ENCODE measurements at regions not wholly inside any gene's neighbourhood (a gene's known extent, or its start where the extent isn't known, plus 50 kb on each side); places are given as distances from the start of the nearest gene placed in this dataset.

DNA sequence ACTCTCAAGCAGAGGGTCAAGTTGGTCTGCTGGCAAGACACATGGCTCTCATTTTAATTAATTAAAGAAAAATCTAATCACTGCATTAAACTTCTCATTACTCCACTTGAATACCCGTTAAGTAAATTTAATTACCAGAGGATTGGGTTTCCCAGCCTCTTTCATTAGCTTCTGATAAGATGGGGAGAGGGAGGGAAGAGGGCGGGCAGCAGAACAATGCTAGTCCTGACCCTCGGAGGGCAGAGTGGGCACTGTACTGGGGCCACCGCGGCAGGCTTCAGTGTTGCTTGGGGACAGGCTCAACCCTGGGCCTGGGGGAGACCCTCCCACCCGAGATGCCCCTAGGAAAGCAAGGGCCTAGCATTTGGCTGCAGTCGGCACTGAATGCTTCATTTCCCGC is 55.6 kb upstream of the LINGO1 start:
- TF ChIP-seq TAF1 (IDR thresholded peaks at IDR 0.05; ENCODE audit: low read depth) (no peak), POLR2AphosphoS5 (IDR thresholded peaks at IDR 0.05) (no peak), EZH2 (IDR thresholded peaks at IDR 0.05; ENCODE audit: borderline replicate concordance, insufficient read depth, low read length, poor library complexity, severe bottlenecking) (no peak)
- TF ChIP-seq, protein P1, sequence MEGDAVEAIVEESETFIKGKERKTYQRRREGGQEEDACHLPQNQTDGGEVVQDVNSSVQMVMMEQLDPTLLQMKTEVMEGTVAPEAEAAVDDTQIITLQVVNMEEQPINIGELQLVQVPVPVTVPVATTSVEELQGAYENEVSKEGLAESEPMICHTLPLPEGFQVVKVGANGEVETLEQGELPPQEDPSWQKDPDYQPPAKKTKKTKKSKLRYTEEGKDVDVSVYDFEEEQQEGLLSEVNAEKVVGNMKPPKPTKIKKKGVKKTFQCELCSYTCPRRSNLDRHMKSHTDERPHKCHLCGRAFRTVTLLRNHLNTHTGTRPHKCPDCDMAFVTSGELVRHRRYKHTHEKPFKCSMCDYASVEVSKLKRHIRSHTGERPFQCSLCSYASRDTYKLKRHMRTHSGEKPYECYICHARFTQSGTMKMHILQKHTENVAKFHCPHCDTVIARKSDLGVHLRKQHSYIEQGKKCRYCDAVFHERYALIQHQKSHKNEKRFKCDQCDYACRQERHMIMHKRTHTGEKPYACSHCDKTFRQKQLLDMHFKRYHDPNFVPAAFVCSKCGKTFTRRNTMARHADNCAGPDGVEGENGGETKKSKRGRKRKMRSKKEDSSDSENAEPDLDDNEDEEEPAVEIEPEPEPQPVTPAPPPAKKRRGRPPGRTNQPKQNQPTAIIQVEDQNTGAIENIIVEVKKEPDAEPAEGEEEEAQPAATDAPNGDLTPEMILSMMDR (IDR thresholded peaks at IDR 0.05; ENCODE audit: poor library complexity, severe bottlenecking), result no peak

Data from neural cell (in vitro differentiated cells).